NCI-H1930 (cell line): ENCODE measurements at regions not wholly inside any gene's neighbourhood (a gene's known extent, or its start where the extent isn't known, plus 50 kb on each side); places are given as distances from the start of the nearest gene placed in this dataset.
"Not testable (repeated sequence)": the region's sequence is repeated elsewhere in the genome, so short reads cannot be mapped to it uniquely, and the experiment has no call there.

Source experiments
- DNase-seq, 2 experiments: peaks; one replicate each; lab custom pipeline; 2025; lab: John Stamatoyannopoulos, UW

- no peak for DNase-seq
These were observed 170.0 kb downstream of the SOD2 start for GRCh38 chr6:159522877-159523547.

GRCh38 chr6:159521962-159522361, 171.1 kb downstream of the SOD2 start:
- DNase-seq: no peak

DNA sequence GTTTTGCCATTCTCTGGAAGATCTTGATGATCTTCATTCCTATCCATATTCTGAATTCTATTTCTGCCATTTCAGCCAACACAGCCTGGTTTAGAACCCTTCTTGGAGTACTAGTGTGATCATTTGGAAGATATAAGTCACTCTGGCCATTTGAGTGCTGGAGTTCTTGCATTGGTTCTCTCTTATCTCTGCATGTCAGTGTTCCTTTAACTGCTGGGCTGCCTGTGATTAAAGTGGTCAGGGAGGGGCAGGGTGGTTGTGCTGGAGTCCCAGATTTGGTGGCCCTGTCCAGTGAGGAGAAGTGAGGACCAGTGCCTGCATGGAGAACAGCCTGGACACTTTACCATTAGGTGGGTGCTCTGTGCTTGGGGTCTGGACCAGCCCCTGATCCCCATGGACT, 173.0 kb downstream of the SOD2 start:
- no peak for DNase-seq

- not testable (repeated sequence) for DNase-seq
These were observed 177.2 kb downstream of the SOD2 start for GRCh38 chr6:159515811-159516210.

- no peak for DNase-seq
These were observed 179.1 kb downstream of the SOD2 start for GRCh38 chr6:159513914-159514313.

- DNase-seq: no peak
These were observed 179.8 kb downstream of the SOD2 start for GRCh38 chr6:159513074-159513720.

- DNase-seq: no peak
These were observed 180.5 kb downstream of the SOD2 start for GRCh38 chr6:159512571-159512970.

DNA sequence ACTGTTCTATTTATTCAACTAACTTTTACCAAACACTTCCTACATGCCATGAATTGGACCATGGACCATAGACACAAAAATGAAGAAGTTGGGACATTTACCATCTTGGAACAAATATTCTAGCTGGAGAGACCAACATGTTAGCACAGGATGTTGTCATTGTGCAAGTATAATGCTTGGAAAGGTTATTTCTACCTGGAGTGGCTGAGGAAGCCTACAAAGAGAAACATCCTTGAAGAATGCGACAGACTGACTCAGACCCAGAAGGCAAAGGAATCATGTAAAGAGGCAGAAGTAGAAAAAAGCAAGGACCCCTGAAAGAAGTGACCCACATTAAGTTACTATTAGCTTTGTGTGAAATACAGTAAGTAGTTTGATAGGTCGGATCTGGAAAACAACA, 180.9 kb downstream of the SOD2 start:
- DNase-seq: no peak

DNA sequence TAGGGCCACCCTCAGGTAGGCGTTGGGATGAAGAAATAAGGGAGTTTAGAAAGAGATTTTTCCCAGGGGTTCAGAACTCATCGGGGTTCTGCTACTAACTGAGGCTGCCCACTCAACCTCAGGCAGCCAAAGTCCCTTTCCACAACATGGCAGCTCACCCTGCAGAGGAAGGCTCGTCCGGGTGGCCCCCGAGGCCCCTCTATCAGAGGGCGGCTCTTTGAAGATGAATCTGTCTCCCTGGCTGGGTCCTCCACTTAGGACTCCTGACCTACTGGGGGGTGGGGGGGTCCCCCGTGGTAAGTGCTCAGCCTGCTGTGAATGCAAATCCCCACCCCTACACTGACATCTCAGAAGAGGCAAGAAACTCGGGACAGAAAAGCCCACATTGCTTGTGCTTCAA, 182.9 kb downstream of the SOD2 start:
- DNase-seq: no peak

- DNase-seq: no peak
These were observed 184.1 kb downstream of the SOD2 start for GRCh38 chr6:159508931-159509330.

- no peak for DNase-seq
These were observed 187.0 kb downstream of the SOD2 start for GRCh38 chr6:159506048-159506447.

- no peak for DNase-seq
These were observed 187.7 kb downstream of the SOD2 start for GRCh38 chr6:159505140-159505922.

GRCh38 chr6:159501558-159501957, 191.5 kb downstream of the SOD2 start:
- no peak for DNase-seq

DNA sequence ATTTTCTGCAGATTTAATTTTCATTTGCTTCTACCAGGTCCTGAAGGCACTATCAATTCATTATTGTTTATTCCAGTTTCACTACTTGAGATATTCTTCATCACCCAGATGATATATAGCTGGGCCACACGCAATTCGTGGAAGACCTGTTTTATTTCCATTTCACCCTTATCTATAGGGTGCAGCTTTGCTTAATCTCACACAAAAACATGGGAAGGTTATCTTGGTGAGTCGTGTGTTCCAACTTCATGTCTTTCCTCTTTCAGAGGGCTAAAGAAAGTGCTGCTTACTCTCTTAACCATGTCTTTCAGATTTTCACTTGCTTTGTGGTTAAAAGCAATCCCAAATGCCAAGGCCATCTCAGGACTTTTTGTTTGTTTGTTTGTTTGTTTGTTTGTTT, 194.0 kb downstream of the SOD2 start:
- no peak for DNase-seq

- no peak for DNase-seq
These were observed 198.5 kb downstream of the SOD2 start for GRCh38 chr6:159494586-159494972.

GRCh38 chr6:159493898-159494585, 199.0 kb downstream of the SOD2 start:
- no peak for DNase-seq

DNA sequence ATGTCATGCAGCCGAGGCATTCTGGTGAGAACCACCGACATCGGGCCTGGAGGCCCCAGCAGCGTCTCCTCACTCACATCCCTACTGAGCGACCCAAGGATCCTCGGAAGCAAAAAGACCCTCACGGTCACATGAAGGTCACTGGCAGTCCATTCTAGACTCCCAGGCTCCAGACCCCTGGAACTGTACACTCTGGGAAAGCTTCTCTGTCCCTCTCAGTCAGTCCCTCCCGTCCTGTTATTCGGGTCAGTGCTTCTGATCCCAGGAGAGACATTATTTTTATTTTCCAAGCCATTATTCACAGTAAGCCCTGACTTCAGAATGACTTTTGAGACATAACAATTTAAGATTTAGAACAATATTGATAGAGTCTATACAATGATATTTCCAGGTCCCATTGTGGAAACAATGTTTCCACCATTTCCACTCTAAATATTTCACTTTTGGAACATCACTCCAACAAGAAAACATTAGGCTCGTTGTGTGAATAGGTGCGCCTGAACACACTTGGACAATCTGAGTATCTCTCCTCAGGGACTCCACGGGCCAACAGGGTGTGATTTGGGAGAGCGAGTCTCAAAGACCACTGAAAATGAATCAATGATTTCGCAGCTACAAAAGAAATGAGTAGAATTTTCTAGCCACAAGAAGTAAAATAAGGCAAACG, 199.7 kb downstream of the SOD2 start:
- DNase-seq: no peak

DNA sequence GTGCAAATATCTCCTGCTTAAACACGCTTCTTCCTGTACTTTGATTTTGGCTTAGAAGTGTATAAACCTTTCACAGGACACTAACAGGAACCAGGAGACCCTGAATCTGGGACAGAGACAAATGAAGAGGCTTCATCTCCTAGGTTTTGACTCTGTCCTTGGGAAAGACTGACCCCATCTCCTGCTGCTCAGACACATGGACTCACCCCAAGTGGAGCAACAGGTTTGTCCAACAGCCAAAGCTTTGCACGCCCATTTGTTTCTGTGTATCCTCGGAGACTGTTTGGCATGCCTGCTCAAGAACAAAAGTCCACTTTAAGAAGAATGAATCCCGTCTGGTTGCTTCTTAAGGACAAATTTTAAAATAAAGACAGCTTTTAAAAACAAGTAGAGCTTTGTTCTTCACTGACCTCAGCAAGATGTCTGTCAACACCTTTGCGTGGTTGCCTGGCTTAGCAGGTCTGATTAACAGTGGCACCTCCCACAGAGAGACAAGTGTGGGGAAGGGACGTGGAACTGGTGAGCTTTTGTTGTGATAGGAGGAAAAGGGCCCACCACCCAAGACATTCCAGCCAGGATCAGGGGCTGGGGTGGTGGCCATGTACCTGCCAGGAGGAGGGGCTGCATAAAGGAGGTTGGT, 202.6 kb downstream of the SOD2 start:
- DNase-seq: no peak

DNA sequence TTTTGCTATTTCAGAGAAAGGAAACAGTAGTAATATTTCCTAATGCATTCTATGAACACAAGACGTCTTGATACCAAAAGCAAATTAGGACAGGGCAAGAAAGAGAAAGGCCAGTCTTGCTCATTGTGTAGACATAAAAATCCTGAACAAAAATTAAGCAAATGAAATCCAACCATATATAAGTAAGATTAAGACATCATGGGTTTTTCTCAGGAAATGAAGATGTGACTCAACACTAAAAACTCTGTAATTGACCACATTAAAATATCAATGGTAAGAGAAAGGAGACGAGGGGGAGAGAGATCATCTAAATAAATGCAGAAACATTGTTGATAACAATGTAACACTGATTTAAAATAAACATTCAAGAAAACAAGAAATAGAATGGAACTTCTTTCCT, 205.4 kb downstream of the SOD2 start:
- DNase-seq: no peak

DNA sequence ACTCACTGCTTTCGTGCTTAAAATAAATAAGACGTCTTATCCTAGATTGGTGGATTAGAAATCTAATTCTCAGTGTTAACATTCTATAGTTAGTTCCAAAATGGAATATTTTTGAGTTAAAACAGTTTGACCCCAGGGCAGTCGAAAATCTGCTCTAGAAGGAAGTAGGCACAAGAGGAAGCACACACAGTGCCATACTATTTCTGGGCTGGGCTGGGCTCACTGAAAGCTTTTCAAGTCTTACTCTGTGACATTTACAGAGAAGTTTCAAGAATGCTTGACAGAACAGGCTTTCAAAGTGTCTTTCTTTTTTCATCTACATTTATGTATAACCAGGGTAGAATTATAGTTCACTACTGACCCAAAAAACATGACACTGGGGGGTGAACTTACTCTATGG, 209.8 kb downstream of the SOD2 start:
- no peak for DNase-seq

GRCh38 chr6:159481897-159482296, 211.1 kb downstream of the SOD2 start:
- no peak for DNase-seq

- DNase-seq: no peak
These were observed 212.6 kb downstream of the SOD2 start for GRCh38 chr6:159480471-159480870.
